OCI-LY7 (cell line): ENCODE measurements at regions not wholly inside any gene's neighbourhood (a gene's known extent, or its start where the extent isn't known, plus 50 kb on each side); places are given as distances from the start of the nearest gene placed in this dataset.

Source experiments
- CTCF ChIP-seq: fragments of 200-600 bp; sonication (generic); conservative IDR thresholded peaks from 2 replicates; pipeline ENCODE4 v1.5.1; 2014; ENCODE audit warnings: mild to moderate bottlenecking, antibody characterized with exemption, low read length, moderate library complexity, mixed read lengths
- EZH2phosphoT487 ChIP-seq: fragments of 200-600 bp; sonication (generic); IDR thresholded peaks from 2 replicates; pipeline ENCODE4 v1.6.1; 2018; ENCODE audit warnings: low read depth, borderline replicate concordance, mild to moderate bottlenecking, mixed run types, antibody characterized with exemption, low read length, moderate library complexity, mixed read lengths

- TF ChIP-seq CTCF (no peak), EZH2phosphoT487 (no peak)
These were observed 130.5 kb upstream of the CPEB4 start for GRCh38 chr5:173757403-173758209.
